RWPE1 (cell line): ENCODE measurements at regions not wholly inside any gene's neighbourhood (a gene's known extent, or its start where the extent isn't known, plus 50 kb on each side); places are given as distances from the start of the nearest gene placed in this dataset.

Experiments
- CTCF ChIA-PET: fragments of 350-600 bp; sonication (Branson Sonifier 250); formaldehyde crosslinking; extraction: SDS; loops from one replicate; lab custom pipeline; 2021; lab: Yijun Ruan, JAX
- POLR2A ChIA-PET: fragments of 400-600 bp; formaldehyde crosslinking; extraction: SDS; loops from one replicate; lab custom pipeline; 2020; ENCODE audit warnings: antibody characterized with exemption; ENCODE audit not compliant: low non-redundant PET; lab: Yijun Ruan, JAX
- DNase-seq: peaks from one replicate; pipeline ENCODE4 v3.0.0; 2012; ENCODE audit warnings: low spot score
- H3K27ac ChIP-seq: fragments of 450-650 bp; 2 replicates; pipeline ENCODE4 v1.5.1; 2017
- CTCF ChIP-seq: fragments of 450-650 bp; conservative IDR thresholded peaks from 2 replicates; pipeline ENCODE4 v1.5.1; 2017; ENCODE audit warnings: low read depth, mild to moderate bottlenecking

- POLR2A ChIA-PET: no interaction called here
- TF ChIP-seq CTCF: no peak
- CTCF ChIA-PET: no interaction called here
Measured at GRCh38 chr7:142698429-142698828, 50.8 kb upstream of the PRSS1 start.

GRCh38 chr7:142697270-142697669 lies 52.0 kb upstream of the PRSS1 start:
- POLR2A ChIA-PET: no interaction called here
- H3K27ac ChIP-seq: no peak overlapping the region
- TF ChIP-seq CTCF: no peak
- CTCF ChIA-PET: no interaction called here
- no peak for DNase-seq

More at GRCh38 chr7:142698429-142698828, 50.8 kb upstream of the PRSS1 start:
- H3K27ac ChIP-seq: no peak overlapping the region
- no peak for DNase-seq

GRCh38 chr7:142696456-142697179 lies 52.7 kb upstream of the PRSS1 start:
- ChIA-PET CTCF (no interaction called here), POLR2A (no interaction called here)
- H3K27ac ChIP-seq: no peak overlapping the region
- no peak for DNase-seq
- TF ChIP-seq CTCF: no peak

GRCh38 chr7:142693911-142694310 lies 55.4 kb upstream of the PRSS1 start:
- TF ChIP-seq CTCF: no peak
- H3K27ac ChIP-seq: no peak overlapping the region
- CTCF ChIA-PET: no interaction called here
- POLR2A ChIA-PET: no interaction called here
- no peak for DNase-seq

- no peak for TF ChIP-seq CTCF
- ChIA-PET CTCF (no interaction called here), POLR2A (no interaction called here)
- H3K27ac ChIP-seq: no peak overlapping the region
- no peak for DNase-seq
Measured at GRCh38 chr7:142690554-142691182, 58.6 kb upstream of the PRSS1 start.

GRCh38 chr7:142689439-142690120 lies 59.7 kb upstream of the PRSS1 start:
- no peak for TF ChIP-seq CTCF
- ChIA-PET CTCF (no interaction called here), POLR2A (no interaction called here)
- DNase-seq: no peak
- H3K27ac ChIP-seq: no peak overlapping the region
